SK-MEL-5 (cell line): ENCODE measurements at regions not wholly inside any gene's neighbourhood (a gene's known extent, or its start where the extent isn't known, plus 50 kb on each side); places are given as distances from the start of the nearest gene placed in this dataset.

ENCODE experiments used
- DNase-seq: peaks from one replicate; pipeline ENCODE4 v3.0.0-alpha.2; 2016; ENCODE audit warnings: low read depth, low spot score
- in situ Hi-C: cut with HindIII; loops from 2 replicates; pipeline ENCODE4 v1.10.0; 2016; ENCODE audit warnings: low sequenced_read_pairs, high pct_unique_total_duplicates, low pct_unique_long_range_greater_than_20kb

GRCh38 chr20:3314391-3314790, 75.4 kb upstream of the SLC4A11 start:
- in situ Hi-C loops, result no loop called here
- no peak for DNase-seq

- DNase-seq, result no peak
- in situ Hi-C loops, result no loop called here
Observed at GRCh38 chr20:3313683-3314065, 74.7 kb upstream of the SLC4A11 start.

- DNase-seq, result peak; percentile 73
- in situ Hi-C loops, result no loop called here
Observed at GRCh38 chr20:3312940-3313682, 74.1 kb upstream of the SLC4A11 start.

GRCh38 chr20:3311623-3312022, 72.6 kb upstream of the SLC4A11 start:
- no peak for DNase-seq
- in situ Hi-C loops, result no loop called here

GRCh38 chr20:3309226-3309625, 70.2 kb upstream of the SLC4A11 start:
- in situ Hi-C loops, result no loop called here
- DNase-seq, result no peak

GRCh38 chr20:3307725-3308124, 68.7 kb upstream of the SLC4A11 start:
- DNase-seq, result no peak
- in situ Hi-C loops, result no loop called here

GRCh38 chr20:3307078-3307477, 68.1 kb upstream of the SLC4A11 start:
- in situ Hi-C loops, result no loop called here

GRCh38 chr20:3306068-3306467, 67.1 kb upstream of the SLC4A11 start:
- DNase-seq, result no peak
- in situ Hi-C loops, result no loop called here

More at GRCh38 chr20:3307078-3307477, 68.1 kb upstream of the SLC4A11 start:
- peak; percentile 37 for DNase-seq

GRCh38 chr20:3304456-3304855, 65.5 kb upstream of the SLC4A11 start:
- in situ Hi-C loops, result no loop called here

GRCh38 chr20:3297079-3297378, 58.0 kb upstream of the SLC4A11 start:
- in situ Hi-C loops, result no loop called here
- no peak for DNase-seq

More at GRCh38 chr20:3304456-3304855, 65.5 kb upstream of the SLC4A11 start:
- DNase-seq, result no peak

GRCh38 chr20:3296261-3297078, 57.5 kb upstream of the SLC4A11 start:
- in situ Hi-C loops, result no loop called here
- no peak for DNase-seq
